DND-41 (cell line): ENCODE measurements at regions not wholly inside any gene's neighbourhood (a gene's known extent, or its start where the extent isn't known, plus 50 kb on each side); places are given as distances from the start of the nearest gene placed in this dataset.

Source experiments
- ATAC-seq: fragments of 200-7000 bp; cut with Tn5 transposase; 3 replicates; pipeline ENCODE4 v1.9.1; 2021; ENCODE audit warnings: low read depth; ENCODE audit not compliant: insufficient read depth
- DNase-seq: peaks from one replicate; pipeline ENCODE4 v3.0.0-alpha.2; 2020
- H2AFZ ChIP-seq: 2 replicates; pipeline ENCODE4 v1.6.0; 2012; ENCODE audit warnings: low read depth, low read length
- H3K27ac ChIP-seq: 2 replicates; pipeline ENCODE4 v1.5.1; 2012; ENCODE audit warnings: low read length, inconsistent platforms
- H3K27me3 ChIP-seq: fragments of 200-600 bp; sonication (generic); 2 replicates; pipeline ENCODE4 v1.6.0; 2012; ENCODE audit warnings: low read length, mild to moderate bottlenecking, inconsistent platforms; ENCODE audit not compliant: insufficient read depth, poor library complexity
- H3K36me3 ChIP-seq: 2 replicates; pipeline ENCODE4 v1.5.1; 2012; ENCODE audit warnings: low read length, inconsistent platforms; ENCODE audit not compliant: insufficient read depth
- H3K4me1 ChIP-seq: 2 replicates; pipeline ENCODE4 v1.5.1; 2012; ENCODE audit warnings: mild to moderate bottlenecking, low read length; ENCODE audit not compliant: insufficient read depth
- H3K4me2 ChIP-seq: 2 replicates; pipeline ENCODE4 v1.6.0; 2012; ENCODE audit warnings: mild to moderate bottlenecking, moderate library complexity, low read length, inconsistent platforms; ENCODE audit not compliant: insufficient read depth
- H3K4me3 ChIP-seq, 2 experiments: fragments of 200-600 bp in 1 of 2; shearing (Covaris generic) in 1 of 2; 2 replicates each; pipeline ENCODE4 v1.5.1; 2012 to 2016; ENCODE audit warnings: inconsistent platforms in 2 of 2, low read length in 2 of 2, mild to moderate bottlenecking in 2 of 2, low read depth in 1 of 2, moderate library complexity in 1 of 2
- H3K79me2 ChIP-seq: 2 replicates; pipeline ENCODE4 v1.6.0; 2012; ENCODE audit warnings: low read length, inconsistent platforms; ENCODE audit not compliant: insufficient read depth
- H3K9ac ChIP-seq: 2 replicates; pipeline ENCODE4 v1.6.0; 2012; ENCODE audit warnings: low read depth, mild to moderate bottlenecking, inconsistent platforms, low read length, moderate library complexity
- H3K9me3 ChIP-seq: 2 replicates; pipeline ENCODE4 v1.5.1; 2012; ENCODE audit warnings: low read length, moderate library complexity, mild to moderate bottlenecking, inconsistent platforms; ENCODE audit not compliant: insufficient read depth, severe bottlenecking
- H4K20me1 ChIP-seq: 2 replicates; pipeline ENCODE4 v1.6.0; 2012; ENCODE audit warnings: low read length; ENCODE audit not compliant: insufficient read depth
- EZH2 ChIP-seq: IDR thresholded peaks from 3 replicates; pipeline ENCODE4 v1.6.1; 2012; ENCODE audit warnings: borderline replicate concordance, low read depth, mild to moderate bottlenecking, moderate library complexity, low read length, inconsistent platforms; ENCODE audit not compliant: severe bottlenecking
- TF ChIP-seq, protein P1 (sequence below): IDR thresholded peaks from 2 replicates; pipeline ENCODE4 v1.5.1; 2012; ENCODE audit warnings: borderline replicate concordance, low read length, moderate library complexity, mild to moderate bottlenecking; ENCODE audit not compliant: poor library complexity, severe bottlenecking; ENCODE audit errors: extremely low read depth

DNA sequence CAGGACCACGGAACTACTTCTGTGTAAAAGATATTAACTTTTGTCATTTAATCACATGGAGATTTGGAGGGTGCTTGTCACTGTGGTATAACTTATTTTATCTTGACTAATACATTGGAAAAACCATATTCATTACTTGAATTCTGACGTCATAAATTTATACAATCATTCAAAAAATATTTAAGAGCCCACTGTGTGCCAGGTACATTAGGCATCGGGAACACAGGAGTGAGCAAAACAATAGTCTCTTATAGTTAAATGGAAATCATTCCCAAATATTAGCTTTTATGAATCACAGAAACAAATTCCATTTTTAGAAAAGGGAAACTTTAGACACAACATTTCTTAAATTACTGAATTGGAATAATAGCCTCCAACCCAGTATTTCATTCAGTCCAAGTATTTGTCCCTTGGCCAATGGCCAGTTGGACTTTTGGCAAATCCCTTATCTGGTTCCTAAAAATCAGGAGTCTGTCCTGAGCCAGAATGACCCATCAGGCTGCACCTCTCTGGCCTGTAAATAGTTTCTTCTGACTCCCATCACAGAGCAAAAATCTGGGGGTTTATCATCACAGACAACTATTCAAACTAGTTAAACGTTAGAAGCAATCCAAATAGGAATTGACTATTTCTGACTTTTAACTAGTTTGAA is 104.3 kb upstream of the FSTL4 start:
- Histone ChIP-seq H3K27me3 (no peaks in the 10 kb centered on the region), H3K79me2 (no peaks in the 10 kb centered on the region), H3K9me3 (peaks cover 2% of the 10 kb centered on the region), H3K4me3 (no peak overlapping the region), H2AFZ (no peak overlapping the region), H3K27ac (no peak overlapping the region), H3K4me2 (no peak overlapping the region), H3K9ac (no peak overlapping the region), H4K20me1 (no peaks in the 10 kb centered on the region), H3K4me1 (no peaks in the 10 kb centered on the region), H3K36me3 (no peaks in the 10 kb centered on the region)
- ATAC-seq (no peak), DNase-seq (no peak)
- TF ChIP-seq, protein P1, sequence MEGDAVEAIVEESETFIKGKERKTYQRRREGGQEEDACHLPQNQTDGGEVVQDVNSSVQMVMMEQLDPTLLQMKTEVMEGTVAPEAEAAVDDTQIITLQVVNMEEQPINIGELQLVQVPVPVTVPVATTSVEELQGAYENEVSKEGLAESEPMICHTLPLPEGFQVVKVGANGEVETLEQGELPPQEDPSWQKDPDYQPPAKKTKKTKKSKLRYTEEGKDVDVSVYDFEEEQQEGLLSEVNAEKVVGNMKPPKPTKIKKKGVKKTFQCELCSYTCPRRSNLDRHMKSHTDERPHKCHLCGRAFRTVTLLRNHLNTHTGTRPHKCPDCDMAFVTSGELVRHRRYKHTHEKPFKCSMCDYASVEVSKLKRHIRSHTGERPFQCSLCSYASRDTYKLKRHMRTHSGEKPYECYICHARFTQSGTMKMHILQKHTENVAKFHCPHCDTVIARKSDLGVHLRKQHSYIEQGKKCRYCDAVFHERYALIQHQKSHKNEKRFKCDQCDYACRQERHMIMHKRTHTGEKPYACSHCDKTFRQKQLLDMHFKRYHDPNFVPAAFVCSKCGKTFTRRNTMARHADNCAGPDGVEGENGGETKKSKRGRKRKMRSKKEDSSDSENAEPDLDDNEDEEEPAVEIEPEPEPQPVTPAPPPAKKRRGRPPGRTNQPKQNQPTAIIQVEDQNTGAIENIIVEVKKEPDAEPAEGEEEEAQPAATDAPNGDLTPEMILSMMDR = no peak
- TF ChIP-seq EZH2 = no peak

DNA sequence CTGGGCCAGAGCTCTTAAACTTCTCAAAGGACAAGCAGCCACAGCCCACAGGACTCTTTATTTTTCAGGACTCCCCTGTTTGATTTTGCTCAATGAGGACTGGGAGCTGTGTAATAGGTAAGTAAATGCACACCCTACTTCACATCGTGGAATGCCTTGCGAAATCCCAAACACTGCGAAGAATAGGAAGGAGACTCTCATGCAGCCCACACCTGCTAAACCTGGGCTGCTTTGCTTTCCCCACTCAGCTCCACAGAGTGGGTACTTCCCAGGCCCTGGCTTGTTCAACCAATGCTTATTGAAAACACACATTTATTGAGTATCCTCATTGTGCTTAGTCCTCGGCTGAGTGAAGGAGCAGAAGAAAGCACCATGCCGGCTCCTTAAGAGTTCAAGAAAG is 103.3 kb upstream of the FSTL4 start:
- no peak overlapping the region for H2AFZ ChIP-seq

DNA sequence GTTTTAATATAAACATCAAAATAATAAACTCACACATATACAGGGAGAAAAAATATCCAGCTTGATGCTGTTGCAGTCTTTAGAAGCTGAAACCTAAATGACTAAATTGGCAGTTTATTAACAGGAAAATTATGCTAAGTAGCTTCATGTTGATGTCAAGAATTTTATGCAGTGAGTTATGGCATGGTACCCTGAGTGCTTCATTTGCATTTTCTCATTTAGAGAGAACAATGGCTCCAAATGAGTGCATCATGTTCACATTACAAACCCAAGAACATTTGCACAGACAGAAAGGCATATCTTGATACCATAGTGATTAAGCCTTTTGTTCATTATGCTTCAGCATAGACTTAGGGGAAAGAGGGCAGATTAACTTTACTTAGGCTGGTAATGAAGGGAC is 102.9 kb upstream of the FSTL4 start:
- ATAC-seq (no peak), DNase-seq (no peak)
- Histone ChIP-seq H3K4me3 (no peak overlapping the region), H3K27ac (no peak overlapping the region), H3K27me3 (no peaks in the 10 kb centered on the region), H4K20me1 (no peaks in the 10 kb centered on the region), H3K4me2 (no peak overlapping the region), H2AFZ (no peak overlapping the region), H3K9me3 (no peaks in the 10 kb centered on the region), H3K79me2 (no peaks in the 10 kb centered on the region), H3K36me3 (no peaks in the 10 kb centered on the region), H3K4me1 (no peaks in the 10 kb centered on the region), H3K9ac (no peak overlapping the region)
- no peak for TF ChIP-seq EZH2

More for the DNA sequence above, 103.3 kb upstream of the FSTL4 start:
- Histone ChIP-seq H3K9me3 (no peaks in the 10 kb centered on the region), H3K79me2 (no peaks in the 10 kb centered on the region), H3K4me2 (no peak overlapping the region), H3K9ac (no peak overlapping the region), H3K4me1 (no peaks in the 10 kb centered on the region), H3K27me3 (no peaks in the 10 kb centered on the region), H4K20me1 (no peaks in the 10 kb centered on the region), H3K36me3 (no peaks in the 10 kb centered on the region), H3K27ac (no peak overlapping the region), H3K4me3 (no peak overlapping the region)
- no peak for ATAC-seq
- DNase-seq = no peak
- TF ChIP-seq, protein P1 = no peak
- TF ChIP-seq EZH2 = no peak

DNA sequence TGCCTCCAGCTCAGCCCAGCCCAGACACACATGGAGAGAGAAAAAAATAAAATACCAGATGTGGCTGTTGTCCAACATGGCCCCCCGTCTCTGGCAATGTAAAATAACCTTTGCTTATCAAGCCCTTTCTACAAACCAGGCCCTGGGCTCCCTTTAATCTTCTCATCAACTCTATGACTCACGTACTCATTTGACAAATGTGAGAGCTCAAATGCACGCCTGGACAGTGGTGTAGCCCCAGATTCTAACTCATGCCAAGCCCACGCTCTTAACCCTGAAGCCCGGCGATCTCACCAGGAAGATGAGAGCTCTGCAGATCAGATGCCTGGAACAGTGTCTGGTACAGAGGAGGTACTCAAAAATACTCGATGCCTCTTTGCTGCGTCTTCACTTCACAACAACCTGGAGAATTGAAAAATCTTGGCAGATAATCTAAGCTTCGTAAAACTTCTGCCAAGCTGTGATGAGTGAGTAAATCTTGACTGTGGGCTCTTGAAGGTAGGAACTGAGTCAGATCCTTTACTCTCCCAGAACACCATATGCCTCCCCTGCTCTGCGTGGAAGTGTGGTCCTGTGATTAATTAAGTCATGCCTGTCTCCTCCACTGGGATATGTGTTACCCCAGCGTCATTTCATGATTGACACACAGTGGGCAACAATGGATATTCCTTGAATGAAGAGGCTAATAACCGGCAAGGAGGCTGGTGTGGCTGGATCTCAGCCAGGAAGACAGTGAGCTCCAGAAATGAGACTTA is 102.0 kb upstream of the FSTL4 start:
- TF ChIP-seq, protein P1 = no peak
- TF ChIP-seq EZH2 = no peak
- H3K36me3 ChIP-seq = no peaks in the 10 kb centered on the region
- DNase-seq (no peak), ATAC-seq (no peak)
- no peaks in the 10 kb centered on the region for H4K20me1 ChIP-seq
- H3K9ac ChIP-seq = no peak overlapping the region
- no peak overlapping the region for H2AFZ ChIP-seq
- no peaks in the 10 kb centered on the region for H3K27me3 ChIP-seq
- H3K4me2 ChIP-seq = no peak overlapping the region
- no peak overlapping the region for H3K27ac ChIP-seq
- no peaks in the 10 kb centered on the region for H3K4me1 ChIP-seq
- no peak overlapping the region for H3K4me3 ChIP-seq
- no peaks in the 10 kb centered on the region for H3K9me3 ChIP-seq
- H3K79me2 ChIP-seq = no peaks in the 10 kb centered on the region
